ENCODE measurements at regions not wholly inside any gene's neighbourhood (a gene's known extent, or its start where the extent isn't known, plus 50 kb on each side); places are given as distances from the start of the nearest gene placed in this dataset.

GRCh38 chr5:174306345-174307030, 261.0 kb downstream of the NSG2 start:
- in situ Hi-C loops (cut with HindIII; ENCODE audit: low sequenced_read_pairs): loop anchor here (25.0 kb wide), 1 partner anchor 219 kb away; no protein-coding TSS in a partner anchor

- in situ Hi-C loops (cut with HindIII; ENCODE audit: low sequenced_read_pairs): loop anchor here (25.0 kb wide), 1 partner anchor 220 kb away; no protein-coding TSS in a partner anchor
Measured at GRCh38 chr5:174307031-174307408, 261.5 kb downstream of the NSG2 start.

DNA sequence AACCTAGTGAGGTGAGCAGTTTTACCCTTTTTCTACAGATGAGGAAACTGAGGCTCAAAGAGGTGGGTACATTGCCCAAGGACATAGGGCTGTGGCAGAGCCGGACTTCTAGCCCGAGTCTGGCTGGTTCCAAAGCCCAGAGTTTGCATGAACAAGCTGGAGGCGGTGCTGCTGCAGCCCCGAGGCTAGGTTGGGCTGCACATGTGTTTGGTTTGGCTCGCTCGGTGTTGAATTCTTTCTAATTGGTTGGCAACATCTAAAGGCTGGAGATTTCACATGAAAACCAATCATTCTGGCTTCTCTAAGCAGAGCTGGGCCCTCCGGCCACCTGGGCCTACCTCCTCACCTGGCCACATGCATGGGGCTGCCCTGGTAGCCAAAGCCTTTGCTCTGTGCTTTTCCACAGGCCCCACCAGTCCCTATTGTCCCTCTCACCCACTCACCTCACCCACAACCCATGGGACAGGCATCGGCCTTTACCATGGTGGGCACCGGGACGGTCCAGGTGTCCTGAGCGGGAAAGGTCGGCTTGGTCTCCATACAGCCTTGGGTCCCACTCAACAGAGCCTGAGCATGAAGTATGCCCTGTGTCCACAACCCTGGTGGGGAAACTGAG, 262.3 kb downstream of the NSG2 start:
- in situ Hi-C loops (cut with HindIII; ENCODE audit: low sequenced_read_pairs): loop anchor here (25.0 kb wide), 1 partner anchor 220 kb away; no protein-coding TSS in a partner anchor

DNA sequence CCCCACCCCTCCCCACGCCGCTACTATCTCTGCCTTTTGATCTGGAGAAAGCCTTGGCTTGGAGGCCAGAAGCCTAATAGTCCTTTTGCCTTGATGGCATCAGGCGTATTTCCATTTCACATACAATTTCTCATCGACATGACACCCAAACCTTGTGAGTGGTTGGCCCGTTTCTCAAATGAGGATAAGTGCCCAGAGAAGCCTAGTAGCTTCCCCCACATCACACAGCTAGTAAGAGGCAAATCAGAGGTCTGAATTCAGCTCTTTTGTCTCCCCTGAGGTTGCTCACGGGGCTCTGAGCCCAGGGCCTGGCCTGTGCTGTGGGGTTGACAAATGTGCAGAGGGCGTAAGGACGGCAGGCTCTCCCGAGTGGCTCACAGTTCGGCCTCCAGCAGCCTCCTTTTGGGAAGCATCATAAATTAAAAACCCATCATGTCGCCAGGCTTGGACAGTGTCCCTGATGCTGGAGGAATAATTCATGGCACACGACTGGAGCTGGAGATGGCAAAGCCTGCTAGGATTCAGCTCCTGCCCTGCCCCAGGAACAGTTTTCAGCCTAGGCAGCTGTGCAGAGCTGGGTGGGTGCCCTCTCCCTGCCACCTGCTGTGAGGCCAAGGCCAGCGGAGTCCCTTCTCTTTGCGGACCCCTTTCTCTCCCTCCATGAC, 263.8 kb downstream of the NSG2 start:
- in situ Hi-C loops (cut with HindIII; ENCODE audit: low sequenced_read_pairs): loop anchor here (25.0 kb wide), 1 partner anchor 222 kb away; no protein-coding TSS in a partner anchor

GRCh38 chr5:174310243-174310642, 264.7 kb downstream of the NSG2 start:
- in situ Hi-C loops (cut with HindIII; ENCODE audit: low sequenced_read_pairs): loop anchor here (25.0 kb wide), 1 partner anchor 223 kb away; no protein-coding TSS in a partner anchor

GRCh38 chr5:174310706-174311105, 265.2 kb downstream of the NSG2 start:
- in situ Hi-C loops (cut with HindIII; ENCODE audit: low sequenced_read_pairs): loop anchor here (25.0 kb wide), 1 partner anchor 223 kb away; no protein-coding TSS in a partner anchor

DNA sequence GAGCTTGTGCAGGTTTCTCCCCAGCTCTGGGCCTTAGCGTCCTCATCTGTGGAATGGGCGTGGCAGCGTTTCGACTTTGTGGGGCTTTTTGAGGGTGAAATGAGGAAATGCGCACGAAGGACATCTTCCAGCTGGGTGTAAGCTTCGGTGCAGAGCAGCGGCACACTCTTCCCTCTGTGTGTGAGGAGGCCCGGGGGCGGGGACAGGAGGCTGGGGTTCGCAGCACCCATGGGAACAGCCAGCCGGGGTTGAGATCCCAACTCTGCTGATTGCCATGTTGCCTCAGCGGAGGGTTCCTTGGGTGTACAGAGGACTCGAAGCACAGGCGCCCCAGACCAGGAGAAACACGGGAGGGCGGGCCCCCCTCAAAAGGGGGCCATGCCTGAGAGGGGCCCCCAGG, 265.6 kb downstream of the NSG2 start:
- in situ Hi-C loops (cut with HindIII; ENCODE audit: low sequenced_read_pairs): loop anchor here (25.0 kb wide), 1 partner anchor 224 kb away; no protein-coding TSS in a partner anchor

GRCh38 chr5:174311531-174312269, 266.2 kb downstream of the NSG2 start:
- in situ Hi-C loops (cut with HindIII; ENCODE audit: low sequenced_read_pairs): loop anchor here (25.0 kb wide), 1 partner anchor 224 kb away; no protein-coding TSS in a partner anchor

DNA sequence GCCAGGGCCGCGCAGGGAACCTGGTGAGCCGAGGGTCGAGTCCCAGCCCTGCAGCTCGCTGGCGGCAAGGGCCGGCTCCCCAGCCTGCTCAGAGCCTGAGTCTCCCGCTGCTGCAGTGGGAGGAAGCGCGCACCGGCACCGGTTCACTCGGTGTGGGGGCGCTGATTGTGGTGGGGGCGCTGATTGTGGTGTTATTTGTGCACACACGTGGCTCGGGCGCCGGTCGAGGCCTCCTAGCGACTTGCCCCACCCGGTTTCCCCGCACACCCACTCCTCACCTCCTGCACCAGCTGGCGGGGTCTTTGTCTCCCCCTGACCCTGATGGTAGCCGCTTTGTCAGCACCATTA, 266.7 kb downstream of the NSG2 start:
- in situ Hi-C loops (cut with HindIII; ENCODE audit: low sequenced_read_pairs): loop anchor here (25.0 kb wide), 1 partner anchor 225 kb away; no protein-coding TSS in a partner anchor

DNA sequence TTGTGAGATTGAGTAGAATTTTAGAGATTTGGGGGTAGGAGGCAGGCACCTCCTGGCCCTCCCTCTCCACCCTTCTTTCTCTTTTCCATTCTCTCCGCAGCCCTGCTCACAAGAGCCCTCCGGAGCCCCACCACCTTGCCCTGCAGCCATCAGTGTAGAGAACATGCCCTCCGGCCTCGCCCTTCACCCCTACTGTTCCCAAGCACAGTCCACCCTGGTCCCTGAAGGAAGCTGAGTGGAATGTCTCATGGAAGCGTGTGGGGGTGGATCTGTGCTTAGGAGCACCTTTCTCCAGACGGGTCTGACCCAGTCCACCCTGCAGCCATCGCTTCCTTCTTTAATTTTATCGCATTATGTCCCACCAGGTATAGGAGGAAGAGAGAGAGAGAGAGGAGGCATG, 267.1 kb downstream of the NSG2 start:
- in situ Hi-C loops (cut with HindIII; ENCODE audit: low sequenced_read_pairs): loop anchor here (25.0 kb wide), 1 partner anchor 225 kb away; no protein-coding TSS in a partner anchor

DNA sequence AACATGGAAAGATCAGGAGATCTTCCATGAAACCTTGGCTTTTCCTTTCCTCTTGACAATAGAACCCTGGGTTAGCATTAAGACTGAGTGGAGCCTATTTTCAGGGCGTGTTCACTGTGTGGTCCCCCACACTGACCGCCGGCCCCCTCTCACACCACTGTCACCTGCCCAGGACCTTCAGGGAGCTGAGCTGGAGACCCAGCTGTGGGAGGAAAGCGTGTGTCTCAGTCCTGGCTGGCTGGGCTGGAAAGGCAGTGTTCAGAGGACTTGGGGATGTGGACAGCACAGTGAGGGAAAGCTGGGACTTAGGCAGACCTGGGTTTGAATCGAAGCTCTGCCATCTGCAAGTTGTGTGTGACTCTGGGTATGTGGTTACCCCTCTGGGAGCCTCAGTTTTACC, 268.1 kb downstream of the NSG2 start:
- in situ Hi-C loops (cut with HindIII; ENCODE audit: low sequenced_read_pairs): loop anchor here (25.0 kb wide), 1 partner anchor 226 kb away; no protein-coding TSS in a partner anchor

- in situ Hi-C loops (cut with HindIII; ENCODE audit: low sequenced_read_pairs): loop anchor here (25.0 kb wide), 1 partner anchor 227 kb away; no protein-coding TSS in a partner anchor
Measured at GRCh38 chr5:174314261-174314660, 268.8 kb downstream of the NSG2 start.

DNA sequence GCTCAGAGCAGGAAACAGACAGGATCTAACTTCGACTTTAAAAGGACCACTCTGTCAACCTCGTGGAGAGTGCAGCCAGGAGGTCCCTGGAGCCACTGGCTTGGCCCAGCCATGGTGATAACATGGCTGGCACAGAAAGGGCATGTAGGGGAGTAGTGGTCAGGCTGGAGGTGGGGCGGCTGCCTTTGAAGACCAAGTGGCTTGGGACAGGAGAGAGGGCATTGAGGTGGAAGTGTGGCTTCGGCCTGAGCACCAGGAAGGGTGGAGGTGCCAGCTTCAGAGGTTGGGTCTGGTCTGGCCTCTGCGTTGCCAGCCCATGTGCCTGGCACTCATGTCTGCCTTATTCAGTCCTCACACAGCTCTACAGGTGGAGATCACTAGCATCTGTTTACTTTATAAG, 270.0 kb downstream of the NSG2 start:
- in situ Hi-C loops (cut with HindIII; ENCODE audit: low sequenced_read_pairs): loop anchor here (25.0 kb wide), 1 partner anchor 228 kb away; no protein-coding TSS in a partner anchor

GRCh38 chr5:174315871-174316270, 270.4 kb downstream of the NSG2 start:
- in situ Hi-C loops (cut with HindIII; ENCODE audit: low sequenced_read_pairs): loop anchor here (25.0 kb wide), 1 partner anchor 229 kb away; no protein-coding TSS in a partner anchor

- in situ Hi-C loops (cut with HindIII; ENCODE audit: low sequenced_read_pairs): loop anchor here (25.0 kb wide), 1 partner anchor 229 kb away; no protein-coding TSS in a partner anchor
Measured at GRCh38 chr5:174316326-174316725, 270.8 kb downstream of the NSG2 start.

- in situ Hi-C loops (cut with HindIII; ENCODE audit: low sequenced_read_pairs): loop anchor here (25.0 kb wide), 1 partner anchor 230 kb away; no protein-coding TSS in a partner anchor
Measured at GRCh38 chr5:174317256-174317894, 271.9 kb downstream of the NSG2 start.

GRCh38 chr5:174318578-174318977, 273.1 kb downstream of the NSG2 start:
- in situ Hi-C loops (cut with HindIII; ENCODE audit: low sequenced_read_pairs): loop anchor here (25.0 kb wide), 1 partner anchor 231 kb away; no protein-coding TSS in a partner anchor

DNA sequence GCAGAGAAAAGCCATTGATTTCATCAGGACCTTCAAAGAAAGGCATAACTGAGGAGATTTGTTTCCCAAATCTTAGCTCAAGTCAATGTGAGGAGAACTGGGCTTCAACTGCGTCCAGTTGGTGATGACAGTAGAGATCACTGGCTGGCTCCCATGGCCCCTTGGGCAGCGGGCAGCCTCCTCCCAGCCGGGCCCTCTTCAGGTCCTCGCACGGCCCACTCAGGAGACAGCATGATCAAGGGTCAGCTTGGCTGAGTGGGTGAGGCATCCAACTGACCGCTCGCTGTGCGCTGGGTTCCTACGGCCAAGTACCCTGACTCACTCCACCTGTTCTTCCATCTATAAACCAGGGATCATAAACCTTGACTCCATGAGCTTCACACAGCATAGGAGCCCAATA, 274.0 kb downstream of the NSG2 start:
- in situ Hi-C loops (cut with HindIII; ENCODE audit: low sequenced_read_pairs): loop anchor here (25.0 kb wide), 1 partner anchor 232 kb away; no protein-coding TSS in a partner anchor

GRCh38 chr5:174320051-174320450, 274.5 kb downstream of the NSG2 start:
- in situ Hi-C loops (cut with HindIII; ENCODE audit: low sequenced_read_pairs): loop anchor here (25.0 kb wide), 1 partner anchor 233 kb away; no protein-coding TSS in a partner anchor

DNA sequence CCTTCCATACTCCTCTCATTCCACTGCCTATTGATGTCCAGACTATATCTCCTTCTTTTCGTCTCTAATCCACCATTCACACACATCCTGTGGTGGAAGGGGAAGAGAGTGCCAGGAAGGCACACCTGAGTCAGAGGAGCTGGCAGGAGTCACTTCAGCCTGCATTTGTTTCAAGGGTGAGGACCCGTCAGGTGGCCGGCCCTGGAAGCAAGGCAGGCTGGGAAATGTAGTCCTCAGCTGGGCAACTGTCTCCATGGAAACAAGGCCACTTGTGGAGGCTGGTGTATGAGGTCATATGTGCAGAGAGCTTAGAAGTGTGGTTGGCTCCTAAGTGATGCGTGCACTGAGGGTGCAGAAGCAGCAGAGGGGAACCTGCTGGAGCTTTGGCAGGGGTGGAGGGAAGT, 278.4 kb downstream of the NSG2 start:
- in situ Hi-C loops (cut with HindIII; ENCODE audit: low sequenced_read_pairs): loop anchor here (25.0 kb wide), 1 partner anchor 237 kb away; no protein-coding TSS in a partner anchor

All from DLD1 (cell line).